Gastrocnemius medialis (tissue), 4 donors: ENCODE measurements at regions not wholly inside any gene's neighbourhood (a gene's known extent, or its start where the extent isn't known, plus 50 kb on each side); places are given as distances from the start of the nearest gene placed in this dataset.

Experiments
- ATAC-seq, 2 donors: fragments of 150-250 bp; one replicate each; pipeline ENCODE4 v1.9.1; 2016
- DNase-seq, 2 donors: peaks; one replicate each; pipeline ENCODE4 v3.0.0-alpha.2; 2019
- H3K27ac ChIP-seq, 4 donors: fragments of 200-600 bp; sonication (generic); 1 replicate in 1 of 4; 2 replicates in 3 of 4; pipeline ENCODE4 v1.5.1; 2016 to 2018; ENCODE audit warnings: mild to moderate bottlenecking in 2 of 4, moderate library complexity in 1 of 4
- H3K27me3 ChIP-seq, 3 donors: fragments of 200-600 bp; sonication (generic) in 2 of 3; 1 replicate in 1 of 3; 2 replicates in 2 of 3; pipeline versions ENCODE4 v1.5.1 to v1.6.0; 2016 to 2019; ENCODE audit warnings: mild to moderate bottlenecking in 1 of 3, moderate library complexity in 1 of 3
- H3K36me3 ChIP-seq, 2 donors: fragments of 200-600 bp; sonication (generic) in 1 of 2; one replicate each; pipeline ENCODE4 v1.5.1; 2017 to 2018
- H3K4me1 ChIP-seq, 2 donors: fragments of 200-600 bp; sonication (generic) in 1 of 2; one replicate each; pipeline ENCODE4 v1.5.1; 2016 to 2017; ENCODE audit warnings: mild to moderate bottlenecking in 2 of 2
- H3K4me3 ChIP-seq, 4 donors: fragments of 200-600 bp; sonication (generic) in 3 of 4; 1 replicate in 1 of 4; 2 replicates in 3 of 4; pipeline ENCODE4 v1.5.1; 2016 to 2019; ENCODE audit warnings: mild to moderate bottlenecking in 2 of 4
- H3K9me3 ChIP-seq, 3 donors: fragments of 200-600 bp; sonication (generic) in 2 of 3; 1 replicate in 1 of 3; 2 replicates in 2 of 3; pipeline ENCODE4 v1.5.1; 2016 to 2019
- CTCF ChIP-seq, 5 experiments: fragments of 450-650 bp in 3 of 5; fragments of 200-600 bp in 2 of 5; sonication (generic) in 2 of 5; IDR thresholded peaks in 4 of 5; conservative IDR thresholded peaks in 1 of 5; 1 replicate in 4 of 5; 2 replicates in 1 of 5; pipeline ENCODE4 v1.5.1; 2016 to 2019; ENCODE audit warnings: antibody characterized with exemption in 5 of 5, mild to moderate bottlenecking in 3 of 5, moderate library complexity in 3 of 5
- POLR2A ChIP-seq, 2 donors: fragments of 450-650 bp; IDR thresholded peaks; one replicate each; pipeline ENCODE4 v1.6.1; 2017; ENCODE audit warnings: antibody characterized with exemption in 2 of 2, mild to moderate bottlenecking in 2 of 2, moderate library complexity in 2 of 2
- in situ Hi-C, 4 donors: fragments of 200-750 bp; cut with MboI; loops; one replicate each; pipeline versions ENCODE4 v1.15.0 to v1.8.0; 2017; ENCODE audit warnings: low sequenced_read_pairs in 4 of 4
- intact Hi-C: fragments of 100-400 bp; cut with DNase I; formaldehyde crosslinking; loops from one replicate; pipeline ENCODE4 v1.15.1; 2023; ENCODE audit warnings: low total_unique reads

GRCh38 chr12:116498471-116498870, 60.7 kb upstream of the MAP1LC3B2 start:
- no peak for DNase-seq
- in situ Hi-C loops = no loop called here
- Histone ChIP-seq H3K4me3 (no peak overlapping the region), H3K4me1 (peaks cover 0 to 4% of the 10 kb centered on the region in 2 donors), H3K36me3 (no peaks in the 10 kb centered on the region), H3K27ac (no peak overlapping the region), H3K27me3 (no peaks in the 10 kb centered on the region), H3K9me3 (no peaks in the 10 kb centered on the region)
- TF ChIP-seq POLR2A (IDR thresholded peaks at IDR 0.05) (no peak), CTCF (IDR thresholded peaks at IDR 0.05 in 4 of 5, conservative IDR thresholded peaks at IDR 0.05 in 1 of 5) (no peak)
- ATAC-seq = no peak
- intact Hi-C loops = no loop called here

- H3K9me3 ChIP-seq = no peaks in the 10 kb centered on the region
- no peak overlapping the region for H3K27ac ChIP-seq
- H3K4me1 ChIP-seq = no peaks in the 10 kb centered on the region
- no peak overlapping the region for H3K4me3 ChIP-seq
- no peak for TF ChIP-seq CTCF (IDR thresholded peaks at IDR 0.05 in 4 of 5, conservative IDR thresholded peaks at IDR 0.05 in 1 of 5)
- TF ChIP-seq POLR2A (IDR thresholded peaks at IDR 0.05) = no peak
- no peaks in the 10 kb centered on the region for H3K36me3 ChIP-seq
- intact Hi-C loops = no loop called here
- no peaks in the 10 kb centered on the region for H3K27me3 ChIP-seq
- in situ Hi-C loops = no loop called here
- DNase-seq (no peak), ATAC-seq (no peak)
These were observed 56.9 kb upstream of the MAP1LC3B2 start for GRCh38 chr12:116502141-116502725.

- no peaks in the 10 kb centered on the region for H3K36me3 ChIP-seq
- no peaks in the 10 kb centered on the region for H3K27me3 ChIP-seq
- in situ Hi-C loops (no loop called here), intact Hi-C loops (no loop called here)
- peaks cover 0 to 4% of the 10 kb centered on the region in 2 donors for H3K4me1 ChIP-seq
- no peak overlapping the region for H3K4me3 ChIP-seq
- H3K9me3 ChIP-seq = no peaks in the 10 kb centered on the region
- ATAC-seq = no peak
- TF ChIP-seq CTCF (IDR thresholded peaks at IDR 0.05 in 4 of 5, conservative IDR thresholded peaks at IDR 0.05 in 1 of 5) (no peak), POLR2A (IDR thresholded peaks at IDR 0.05) (no peak)
- H3K27ac ChIP-seq = no peak overlapping the region
- DNase-seq = no peak
These were observed 56.1 kb upstream of the MAP1LC3B2 start for GRCh38 chr12:116502989-116503496.

- H3K9me3 ChIP-seq = no peaks in the 10 kb centered on the region
- no peaks in the 10 kb centered on the region for H3K36me3 ChIP-seq
- H3K4me1 ChIP-seq = peaks cover 0 to 5% of the 10 kb centered on the region in 2 donors
- intact Hi-C loops = no loop called here
- TF ChIP-seq CTCF (IDR thresholded peaks at IDR 0.05 in 4 of 5, conservative IDR thresholded peaks at IDR 0.05 in 1 of 5) = no peak
- no peak for TF ChIP-seq POLR2A (IDR thresholded peaks at IDR 0.05)
- H3K27ac ChIP-seq = no peak overlapping the region
- no peak for DNase-seq
- in situ Hi-C loops = no loop called here
- H3K27me3 ChIP-seq = peaks cover 0 to 3% (median 0%) of the 10 kb centered on the region in 3 donors
- H3K4me3 ChIP-seq = no peak overlapping the region
- no peak for ATAC-seq
These were observed 54.7 kb upstream of the MAP1LC3B2 start for GRCh38 chr12:116504438-116504837.

GRCh38 chr12:116506697-116507064, 52.5 kb upstream of the MAP1LC3B2 start:
- DNase-seq (no peak), ATAC-seq (no peak)
- TF ChIP-seq CTCF (IDR thresholded peaks at IDR 0.05 in 4 of 5, conservative IDR thresholded peaks at IDR 0.05 in 1 of 5) (no peak), POLR2A (IDR thresholded peaks at IDR 0.05) (no peak)
- Histone ChIP-seq H3K4me1 (peaks cover 0 to 5% of the 10 kb centered on the region in 2 donors), H3K4me3 (no peak overlapping the region), H3K27me3 (peaks cover 0 to 3% (median 0%) of the 10 kb centered on the region in 3 donors), H3K36me3 (no peaks in the 10 kb centered on the region), H3K9me3 (no peaks in the 10 kb centered on the region), H3K27ac (no peak overlapping the region)
- in situ Hi-C loops = no loop called here
- intact Hi-C loops = no loop called here
